SH-SY5Y (cell line): ENCODE measurements at regions not wholly inside any gene's neighbourhood (a gene's known extent, or its start where the extent isn't known, plus 50 kb on each side); places are given as distances from the start of the nearest gene placed in this dataset.

ENCODE experiments used
- GATA2 ChIP-seq: IDR thresholded peaks from 2 replicates; pipeline ENCODE4 v1.6.1; 2011; ENCODE audit warnings: mild to moderate bottlenecking, low read depth, low read length
- GATA3 ChIP-seq: IDR thresholded peaks from 2 replicates; pipeline ENCODE4 v1.6.1; 2011; ENCODE audit warnings: low read depth, mild to moderate bottlenecking, low read length, moderate library complexity

GRCh38 chr6:115865914-115866313 lies 194.8 kb downstream of the FRK start:
- TF ChIP-seq GATA3: no peak
- no peak for TF ChIP-seq GATA2
